GM18520 (cell line): ENCODE measurements at regions not wholly inside any gene's neighbourhood (a gene's known extent, or its start where the extent isn't known, plus 50 kb on each side); places are given as distances from the start of the nearest gene placed in this dataset.
A peak's percentile ranks its signal among the peaks of the same experiment; 100 is the strongest.
"Not testable (repeated sequence)": the region's sequence is repeated elsewhere in the genome, so short reads cannot be mapped to it uniquely, and the experiment has no call there.

ENCODE experiments used
- ATAC-seq: cut with Tn5 transposase; IDR thresholded peaks from one replicate; pipeline ENCODE4 v1.9.1; 2021; ENCODE audit not compliant: unreplicated experiment

GRCh38 chr2:190742431-190742830 lies 93.5 kb downstream of the NAB1 start:
- ATAC-seq: no peak

DNA sequence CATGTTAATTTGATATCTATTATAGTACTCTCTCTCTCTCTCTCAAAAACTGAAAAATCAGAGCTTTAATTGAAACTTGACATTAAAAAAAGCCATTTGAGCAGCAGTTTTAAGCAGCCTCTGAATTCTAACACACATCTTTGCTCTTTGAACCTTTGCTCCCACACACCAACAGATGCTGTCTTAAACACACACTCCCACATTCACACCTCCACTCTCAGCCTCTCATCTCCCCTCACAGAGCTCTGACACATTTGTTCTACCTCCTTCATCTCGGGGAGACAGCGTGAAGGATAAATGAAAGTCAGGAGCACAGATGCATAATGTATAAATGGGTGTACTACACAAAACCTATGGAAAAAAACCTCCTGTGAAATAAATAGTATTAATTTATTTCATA lies 95.2 kb downstream of the NAB1 start:
- no peak for ATAC-seq

GRCh38 chr2:190746971-190747761 lies 98.3 kb downstream of the NAB1 start:
- no peak for ATAC-seq

GRCh38 chr2:190748966-190749365 lies 100.1 kb downstream of the NAB1 start:
- ATAC-seq: no peak

DNA sequence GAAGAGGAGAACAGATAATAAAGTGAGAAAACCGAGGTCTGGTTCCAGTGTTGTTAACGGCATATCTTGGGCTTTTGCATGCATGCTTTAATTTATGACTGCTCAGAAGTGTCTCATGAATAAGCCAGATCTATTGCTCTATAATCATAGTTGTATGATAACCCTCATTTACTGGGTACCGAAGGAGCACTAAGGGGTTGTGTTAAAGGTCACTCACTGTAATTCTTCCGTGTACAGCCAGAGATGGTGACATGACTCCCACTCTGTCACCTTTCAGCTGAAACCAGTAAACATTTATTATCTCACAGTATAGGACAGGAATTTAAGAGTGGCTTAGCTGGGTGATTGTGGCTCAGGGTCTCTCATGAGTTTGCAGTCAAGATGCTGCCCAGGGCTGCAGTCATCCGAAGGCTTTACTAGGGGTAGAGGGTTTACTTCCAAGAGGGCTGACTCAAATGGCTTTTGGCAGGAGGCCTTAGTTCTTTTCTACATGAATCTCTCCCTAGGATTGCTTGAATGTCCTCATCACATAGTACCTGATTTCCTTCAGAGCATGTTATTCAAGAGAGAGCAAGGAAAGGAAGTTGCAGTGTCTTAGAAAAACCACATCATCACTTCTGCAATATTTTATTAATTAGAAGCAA lies 107.0 kb downstream of the NAB1 start:
- ATAC-seq: no peak

- no peak for ATAC-seq
These were observed 110.9 kb downstream of the NAB1 start for GRCh38 chr2:190759749-190760213.

DNA sequence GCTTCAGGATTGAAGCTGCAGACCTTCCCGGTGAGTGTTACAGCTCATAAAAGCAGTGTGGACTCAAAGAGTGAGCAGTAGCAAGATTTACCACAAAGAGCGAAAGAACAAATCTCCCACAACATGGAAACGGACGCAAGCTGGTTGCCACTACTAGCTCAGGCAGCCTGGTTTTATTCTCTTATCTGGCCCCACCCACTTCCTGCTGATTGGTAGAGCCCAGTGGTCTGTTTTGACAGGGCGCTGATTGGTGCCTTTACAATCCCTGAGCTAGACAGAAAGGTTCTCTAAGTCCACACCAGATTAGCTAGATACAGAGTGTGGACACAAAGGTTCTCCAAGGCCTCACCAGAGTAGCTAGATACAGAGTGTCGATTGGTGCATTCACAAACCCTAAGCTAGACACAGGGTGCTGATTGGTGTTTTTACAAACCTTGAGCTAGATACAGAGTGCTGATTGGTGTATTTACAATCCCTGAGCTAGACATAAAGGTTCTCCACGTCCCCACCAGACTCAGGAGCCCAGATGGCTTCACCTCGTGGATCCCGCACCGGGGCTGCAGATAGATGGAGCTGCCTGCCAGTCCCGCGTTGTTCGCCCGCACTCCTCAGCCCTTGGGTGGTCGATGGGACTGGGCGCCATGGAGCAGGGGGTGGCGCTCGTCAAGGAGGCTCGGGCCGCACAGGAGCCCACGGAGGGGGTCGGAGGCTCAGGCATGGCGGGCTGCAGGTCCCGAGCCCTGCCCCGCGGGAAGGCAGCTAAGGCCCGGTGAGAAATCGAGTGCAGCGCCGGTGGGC lies 111.7 kb downstream of the NAB1 start:
- ATAC-seq: not testable (repeated sequence)

GRCh38 chr2:190761216-190761615 lies 112.3 kb downstream of the NAB1 start:
- not testable (repeated sequence) for ATAC-seq

- ATAC-seq: no peak
These were observed 113.7 kb downstream of the NAB1 start for GRCh38 chr2:190762566-190762965.

- ATAC-seq: no peak
These were observed 114.2 kb downstream of the NAB1 start for GRCh38 chr2:190763100-190763499.

- peak; percentile 58 for ATAC-seq
These were observed 115.1 kb downstream of the NAB1 start for GRCh38 chr2:190763901-190764514.

- ATAC-seq: no peak
These were observed 115.0 kb upstream of the GLS start for GRCh38 chr2:190765386-190766173.

- no peak for ATAC-seq
These were observed 114.4 kb upstream of the GLS start for GRCh38 chr2:190766174-190766572.

DNA sequence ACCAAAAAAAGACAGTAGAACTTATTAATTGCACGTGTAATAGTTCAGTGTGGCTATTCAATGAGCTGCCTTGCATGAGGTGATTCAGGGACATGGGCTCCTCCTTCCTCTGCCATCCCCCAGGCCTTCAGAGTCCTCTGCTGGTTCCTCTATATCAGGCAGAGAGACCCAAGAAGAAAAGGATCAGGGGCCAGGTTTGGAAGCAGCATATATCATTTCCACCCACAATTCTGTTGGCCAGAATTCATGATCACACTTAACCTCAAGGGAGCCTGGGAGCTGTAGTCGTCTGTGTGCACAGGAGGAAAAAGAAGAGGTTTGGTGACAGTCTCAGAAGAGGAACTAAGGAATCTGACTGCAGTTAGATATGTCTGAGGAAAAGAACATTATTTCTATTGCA lies 114.0 kb upstream of the GLS start:
- ATAC-seq: no peak

GRCh38 chr2:190767821-190768220 lies 112.8 kb upstream of the GLS start:
- no peak for ATAC-seq

GRCh38 chr2:190769258-190769657 lies 111.4 kb upstream of the GLS start:
- no peak for ATAC-seq

DNA sequence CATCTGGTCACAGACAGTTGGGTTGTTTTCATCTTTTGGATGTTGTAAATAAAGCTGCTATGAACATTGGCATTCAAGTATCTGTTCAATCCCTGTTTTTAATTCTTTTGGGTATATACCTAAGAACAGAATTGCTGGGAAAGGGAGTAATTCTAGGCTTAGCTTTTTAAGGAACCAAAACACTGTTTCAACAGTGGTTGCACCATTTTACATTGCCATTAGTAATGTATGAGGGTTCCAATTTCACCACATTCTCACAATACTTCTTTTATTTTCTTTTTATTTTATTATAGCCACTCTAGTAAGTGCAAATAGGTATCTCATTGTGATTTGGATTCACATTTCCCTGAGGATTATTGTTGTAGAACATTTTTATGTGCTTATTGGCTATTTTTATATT lies 108.9 kb upstream of the GLS start:
- no peak for ATAC-seq

- no peak for ATAC-seq
These were observed 100.0 kb upstream of the GLS start for GRCh38 chr2:190780594-190780993.

- no peak for ATAC-seq
These were observed 98.9 kb upstream of the GLS start for GRCh38 chr2:190781604-190782198.

- ATAC-seq: no peak
These were observed 98.4 kb upstream of the GLS start for GRCh38 chr2:190782264-190782663.
